ENCODE measurements at regions not wholly inside any gene's neighbourhood (a gene's known extent, or its start where the extent isn't known, plus 50 kb on each side); places are given as distances from the start of the nearest gene placed in this dataset.

DNA sequence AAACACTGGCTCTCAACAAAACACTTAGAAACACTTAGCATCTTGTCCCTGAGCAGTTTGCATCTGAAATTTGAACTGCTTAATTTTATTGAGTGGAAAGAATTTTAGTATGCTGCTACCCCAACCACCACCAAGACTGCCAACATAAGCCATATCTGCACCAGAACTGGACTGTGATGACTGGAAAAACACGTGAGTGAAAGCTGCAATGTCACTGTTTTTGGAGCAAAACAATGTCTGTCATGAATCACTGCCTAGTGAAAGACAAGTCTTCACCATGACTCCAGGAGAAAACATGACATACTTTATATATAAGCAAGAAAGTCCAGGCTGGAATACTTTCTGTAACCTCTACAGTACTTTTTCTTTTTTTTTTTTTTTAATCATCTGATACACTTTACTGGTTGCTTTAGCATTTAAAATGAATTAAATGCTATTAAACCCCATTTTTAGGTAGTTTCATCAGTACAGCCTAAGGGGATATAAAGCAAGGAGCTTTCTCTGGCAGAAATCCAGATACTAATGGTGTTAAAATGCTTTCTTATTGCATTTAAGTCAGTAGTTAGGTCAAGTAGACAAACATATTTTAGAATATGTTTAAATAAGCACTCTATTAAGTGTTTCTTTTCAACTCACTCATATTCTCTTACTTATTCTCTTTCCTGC lies 2129.4 kb upstream of the PIK3C3 start:
- DNase-seq: no peak

DNA sequence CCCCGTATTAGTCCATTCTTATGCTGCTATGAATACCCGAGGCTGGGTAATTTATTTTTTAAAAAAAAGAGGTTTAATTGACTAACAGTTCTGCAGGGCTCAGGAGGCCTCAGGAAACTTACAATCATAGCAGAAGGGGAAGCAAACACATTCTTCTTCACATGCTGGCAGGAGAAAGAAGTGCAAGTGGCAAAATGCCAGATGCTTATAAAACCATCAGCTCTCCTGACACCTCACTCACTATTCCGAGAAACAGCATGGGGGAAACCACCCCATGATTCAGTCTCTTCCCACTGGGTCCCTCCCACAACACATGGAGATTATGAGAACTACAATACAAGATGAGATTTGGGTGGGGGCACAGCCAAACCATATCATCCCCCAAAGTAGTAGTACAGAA lies 2148.5 kb upstream of the PIK3C3 start:
- no peak for DNase-seq

DNA sequence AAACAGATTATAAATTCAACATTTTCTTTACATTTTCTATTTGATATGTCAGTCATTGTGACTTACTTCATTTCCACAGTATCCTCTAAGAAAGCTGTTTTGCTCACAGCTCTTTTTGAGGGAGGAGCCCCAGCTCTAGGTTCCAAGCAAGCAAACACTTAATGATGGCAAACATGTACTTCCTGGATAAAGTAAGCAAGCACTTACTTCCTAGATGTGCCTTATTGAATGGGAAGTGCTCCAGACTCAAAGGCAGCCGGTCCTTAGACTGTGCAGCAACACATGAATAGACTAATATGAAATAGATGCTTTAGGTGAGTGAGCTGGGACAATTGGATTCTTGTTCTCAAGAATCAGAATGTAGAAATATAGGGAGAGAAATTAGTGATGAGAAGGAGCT lies 2149.8 kb upstream of the PIK3C3 start:
- DNase-seq: no peak

DNA sequence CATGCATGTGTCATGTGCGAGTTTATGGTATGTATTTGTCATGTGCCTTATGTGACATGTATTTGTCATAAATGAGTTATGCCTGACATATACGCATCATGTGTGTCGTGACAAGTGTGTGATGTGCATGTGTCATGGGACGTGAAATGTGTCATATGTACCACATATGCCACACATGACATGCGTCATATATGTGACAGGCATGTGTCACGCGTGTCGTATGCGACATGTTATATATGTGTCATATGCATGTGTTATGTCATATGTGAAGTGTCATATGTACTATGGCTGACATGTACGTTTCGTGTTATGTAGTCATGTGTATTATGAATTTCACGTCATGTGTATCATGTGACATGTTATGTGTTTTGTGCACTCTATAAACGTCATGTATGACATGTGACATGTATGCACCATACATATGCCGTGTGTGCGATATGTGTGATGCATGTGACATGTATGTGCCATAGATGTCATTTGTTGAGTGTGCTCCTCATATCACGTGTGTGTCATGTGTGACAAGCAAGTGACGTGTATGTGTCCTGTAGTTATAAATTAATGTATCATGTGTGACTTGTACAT lies 2152.3 kb upstream of the PIK3C3 start:
- DNase-seq: no peak

DNA sequence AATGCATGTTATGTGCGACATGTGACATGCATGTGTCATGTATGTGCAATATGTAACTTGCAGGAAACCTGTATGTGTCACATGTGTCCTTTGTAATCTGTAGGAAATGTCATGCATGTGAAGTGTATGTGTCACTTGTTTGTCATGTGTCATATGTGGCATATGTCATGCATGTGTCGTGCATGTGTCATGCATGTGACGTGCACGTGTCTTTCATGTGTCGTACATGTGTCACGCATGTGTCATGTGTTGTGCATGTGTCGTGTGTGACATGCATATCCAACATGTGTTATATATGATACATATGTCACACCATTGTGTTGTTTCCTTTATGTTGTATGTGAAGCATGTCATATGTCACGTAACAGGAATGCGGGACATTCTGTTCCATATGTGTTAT lies 2153.2 kb upstream of the PIK3C3 start:
- no peak for DNase-seq

DNA sequence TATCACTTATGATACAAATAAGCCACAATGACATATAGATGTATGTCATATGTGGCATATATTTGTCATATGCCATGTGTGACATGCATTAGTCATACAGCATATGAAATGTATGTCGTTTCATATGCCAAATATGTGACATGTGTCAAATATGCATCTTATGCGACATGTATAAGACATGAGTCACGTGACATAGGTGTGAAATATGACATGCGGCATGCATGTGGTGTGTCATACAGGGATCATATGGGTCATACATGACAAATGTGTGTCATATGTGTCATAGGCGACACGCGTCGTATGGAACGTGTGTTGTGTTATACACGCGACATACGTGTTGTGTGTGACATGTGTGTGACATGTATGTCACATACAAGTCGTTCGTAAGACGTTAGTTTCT lies 2154.0 kb upstream of the PIK3C3 start:
- DNase-seq: no peak

DNA sequence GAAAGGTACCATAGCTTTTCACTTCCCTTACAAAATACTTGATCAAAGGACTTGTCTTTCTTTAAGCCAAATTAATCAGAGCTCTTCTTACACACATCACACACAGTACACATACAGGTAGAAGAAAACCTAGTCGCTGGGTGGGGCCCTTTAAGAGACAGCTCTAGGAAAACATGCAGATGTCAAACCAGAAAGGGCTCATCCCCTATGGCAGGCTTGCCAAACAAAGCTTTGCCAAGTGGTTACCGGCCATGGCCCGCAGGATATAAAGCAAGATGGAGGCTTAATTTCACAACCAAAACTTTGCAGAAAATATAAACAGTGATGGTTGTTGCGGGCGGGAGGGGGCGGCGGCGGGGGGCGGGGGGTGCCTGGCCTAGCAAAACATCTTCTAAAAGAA lies 2156.0 kb upstream of the PIK3C3 start:
- DNase-seq: no peak

DNA sequence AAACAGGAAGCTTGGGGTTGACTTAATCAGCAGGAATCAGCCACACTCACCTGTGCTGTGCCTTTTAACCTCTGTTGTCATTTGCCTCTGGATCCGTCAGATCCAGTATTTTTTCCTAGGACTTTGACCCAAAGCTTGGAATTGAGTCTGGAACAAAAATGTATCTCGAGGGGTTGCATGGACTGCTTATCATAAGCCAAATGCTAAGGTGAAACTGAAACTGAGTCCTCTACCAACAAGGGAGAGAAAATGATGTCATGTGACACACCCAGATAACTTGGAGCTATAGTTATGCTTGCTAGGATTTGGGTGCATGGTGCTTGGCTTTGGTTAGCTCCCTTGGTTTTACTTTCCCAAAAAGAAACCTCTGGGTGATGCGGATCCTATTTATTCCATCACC lies 2158.6 kb upstream of the PIK3C3 start:
- no peak for DNase-seq

DNA sequence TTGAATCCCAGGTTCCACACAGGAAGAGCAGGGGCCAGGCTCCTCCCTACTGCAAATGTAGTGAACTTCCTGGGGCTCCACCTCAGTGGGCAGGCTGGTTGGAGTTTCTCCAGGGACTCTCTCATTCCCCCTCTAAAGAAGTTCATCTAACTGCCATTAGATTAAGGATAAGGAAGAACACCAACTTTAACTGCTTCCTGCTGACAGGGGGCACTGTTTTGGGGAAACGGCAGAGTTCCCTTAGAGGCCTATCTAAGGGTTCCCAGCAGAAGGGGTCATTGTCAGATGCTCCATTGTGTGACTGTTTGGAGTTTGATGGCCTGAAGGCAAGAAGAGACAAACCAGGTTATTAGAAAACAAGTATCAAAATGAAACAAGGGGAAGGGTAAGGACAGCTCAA lies 2159.7 kb upstream of the PIK3C3 start:
- no peak for DNase-seq

DNA sequence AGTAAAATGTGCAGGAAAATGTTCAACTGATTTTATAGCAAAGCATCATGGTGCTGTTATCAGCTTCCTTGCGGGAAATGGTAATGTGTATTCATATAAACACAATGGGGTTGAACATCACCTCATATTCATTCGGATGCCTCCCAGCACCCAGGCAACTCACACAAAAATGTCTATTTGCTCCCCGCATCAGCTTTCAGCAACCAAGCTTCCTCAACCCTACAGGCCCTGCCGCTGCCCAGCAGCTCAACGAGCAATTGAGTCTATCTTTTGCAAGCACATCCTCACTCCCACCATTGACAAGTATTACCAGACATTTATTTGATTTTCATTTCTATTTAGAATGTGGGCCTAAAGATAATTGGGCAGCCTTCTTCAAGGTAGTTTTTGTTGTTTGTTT lies 2161.4 kb upstream of the PIK3C3 start:
- no peak for DNase-seq

DNA sequence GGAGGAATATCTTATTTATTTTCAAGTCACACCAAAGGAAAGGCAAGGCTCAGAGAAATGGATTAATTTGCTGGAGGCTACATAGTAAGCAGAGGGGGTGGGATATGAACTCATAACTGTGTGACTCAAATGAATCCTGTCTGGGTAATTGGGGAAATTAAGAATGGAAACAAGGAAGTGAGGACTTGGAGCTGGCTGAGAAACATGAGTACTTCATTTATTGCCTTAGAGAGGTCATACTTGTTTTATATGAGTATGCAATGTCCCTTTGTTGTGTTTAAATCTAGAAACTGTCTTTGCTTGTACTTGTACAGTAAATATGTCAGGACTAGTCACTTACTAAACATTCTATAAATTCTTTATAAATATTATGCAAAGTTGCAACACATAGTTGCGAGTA lies 2166.7 kb upstream of the PIK3C3 start:
- no peak for DNase-seq

DNA sequence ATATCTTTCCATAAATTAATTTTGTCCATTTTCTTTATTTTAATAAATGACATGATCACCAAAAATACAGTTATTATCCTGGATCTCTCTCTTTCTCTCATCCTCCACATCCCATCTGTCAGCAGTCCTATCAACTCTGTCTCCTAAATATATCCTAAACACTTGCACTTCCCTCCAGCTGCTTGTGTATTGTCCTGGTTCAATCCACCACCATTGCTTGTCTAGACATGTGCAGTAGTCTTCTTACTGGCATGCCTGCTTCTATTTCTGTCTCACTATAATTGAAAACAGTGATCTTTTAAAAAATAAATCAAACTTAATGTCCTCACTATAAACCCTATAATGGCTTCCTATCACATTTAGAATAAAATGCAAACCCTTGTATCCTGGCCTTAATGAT lies 2168.6 kb upstream of the PIK3C3 start:
- DNase-seq: no peak

DNA sequence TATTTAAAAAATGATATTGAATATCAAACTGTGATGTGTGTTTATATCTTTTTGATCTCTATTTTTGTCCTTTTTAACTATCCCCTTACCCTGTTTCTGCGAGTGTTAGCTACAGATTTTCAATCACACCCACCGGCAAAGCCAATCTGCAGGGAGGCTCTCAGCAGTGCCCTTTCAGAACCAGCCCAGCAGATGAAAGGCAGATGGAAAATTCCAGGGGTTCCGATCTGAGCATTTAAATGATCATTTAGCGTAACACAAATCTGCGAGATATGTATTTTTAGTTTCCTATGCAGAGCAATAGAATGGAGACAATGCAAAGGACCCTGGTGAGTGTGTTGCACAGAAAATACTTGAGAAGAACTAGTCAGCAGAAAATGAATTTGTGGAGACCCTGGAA lies 2170.5 kb upstream of the PIK3C3 start:
- DNase-seq: no peak

DNA sequence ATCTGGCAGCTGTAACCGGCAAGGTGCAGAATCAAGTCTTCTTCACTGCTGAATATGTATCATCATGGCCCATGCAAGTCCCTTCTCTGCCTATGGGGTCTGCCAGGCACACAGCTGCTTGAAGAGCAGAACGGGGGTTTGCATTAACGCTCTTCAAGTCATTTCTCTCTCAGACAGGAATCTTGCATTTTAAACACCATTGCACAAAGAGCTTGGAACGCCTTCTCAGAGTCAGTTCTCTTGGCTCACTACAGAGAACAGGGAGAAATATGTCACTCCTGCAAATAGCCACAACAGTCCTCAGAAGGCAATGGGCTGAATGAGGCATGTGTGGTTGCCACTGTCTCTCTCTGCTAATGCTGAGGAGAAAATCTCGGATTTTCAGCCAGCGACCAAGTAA lies 2173.5 kb upstream of the PIK3C3 start:
- DNase-seq: no peak

DNA sequence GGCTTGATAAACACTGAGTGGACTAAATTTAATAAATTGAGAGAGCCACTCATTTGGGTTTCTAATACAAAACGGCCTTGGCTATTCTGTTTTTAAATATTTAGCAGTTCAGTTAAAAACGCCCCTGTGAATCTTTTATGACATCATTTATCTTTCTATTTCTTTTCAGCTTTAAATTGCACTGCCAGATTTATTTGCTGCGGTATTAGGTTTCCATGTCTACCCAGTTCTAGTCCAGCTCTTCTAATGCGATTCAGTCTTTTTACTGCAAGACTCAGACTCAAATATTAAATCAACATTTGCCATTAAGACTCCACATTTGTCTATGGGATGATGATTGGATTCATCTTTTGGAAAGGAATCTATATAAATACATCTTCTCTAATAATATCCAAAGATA lies 2174.3 kb upstream of the PIK3C3 start:
- no peak for DNase-seq

DNA sequence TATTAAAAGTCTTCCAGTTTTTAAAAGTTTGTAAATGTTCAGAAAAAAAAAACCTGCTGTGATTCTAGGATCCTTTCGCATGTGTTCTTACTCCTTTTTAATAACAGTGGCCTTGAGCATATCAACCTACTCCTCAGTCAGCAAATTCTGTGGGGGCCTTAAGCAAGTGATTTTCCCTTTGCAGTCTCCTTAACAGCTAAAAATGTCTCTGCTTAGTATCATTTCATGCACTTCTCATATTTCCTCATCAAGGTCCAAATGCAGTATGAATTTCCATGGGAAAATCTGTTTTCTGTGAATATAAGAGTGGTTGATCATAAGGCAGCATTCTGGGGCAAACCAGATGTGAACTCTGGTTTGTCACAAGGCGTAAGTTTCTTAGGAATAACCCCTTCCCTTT lies 2175.1 kb upstream of the PIK3C3 start:
- no peak for DNase-seq

DNA sequence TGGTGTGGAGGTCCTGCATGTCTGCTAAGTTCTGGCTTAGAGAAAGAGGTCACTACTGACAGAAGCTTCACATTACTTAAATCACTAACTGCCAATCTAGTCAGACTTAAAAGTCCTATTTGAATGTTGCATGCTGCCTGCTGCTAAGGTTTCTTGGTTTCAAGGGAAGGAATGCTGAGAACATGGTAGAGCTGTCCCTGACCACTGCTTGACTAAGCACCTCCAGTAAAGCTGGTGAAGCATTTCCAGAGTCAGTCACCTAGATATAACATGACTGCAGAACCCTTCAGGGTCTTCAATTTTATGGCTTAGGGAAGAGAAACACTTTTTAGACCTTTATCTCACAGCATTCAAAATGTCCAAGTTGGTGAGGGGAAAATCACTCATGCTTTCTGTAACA lies 2178.3 kb upstream of the PIK3C3 start:
- DNase-seq: no peak

DNA sequence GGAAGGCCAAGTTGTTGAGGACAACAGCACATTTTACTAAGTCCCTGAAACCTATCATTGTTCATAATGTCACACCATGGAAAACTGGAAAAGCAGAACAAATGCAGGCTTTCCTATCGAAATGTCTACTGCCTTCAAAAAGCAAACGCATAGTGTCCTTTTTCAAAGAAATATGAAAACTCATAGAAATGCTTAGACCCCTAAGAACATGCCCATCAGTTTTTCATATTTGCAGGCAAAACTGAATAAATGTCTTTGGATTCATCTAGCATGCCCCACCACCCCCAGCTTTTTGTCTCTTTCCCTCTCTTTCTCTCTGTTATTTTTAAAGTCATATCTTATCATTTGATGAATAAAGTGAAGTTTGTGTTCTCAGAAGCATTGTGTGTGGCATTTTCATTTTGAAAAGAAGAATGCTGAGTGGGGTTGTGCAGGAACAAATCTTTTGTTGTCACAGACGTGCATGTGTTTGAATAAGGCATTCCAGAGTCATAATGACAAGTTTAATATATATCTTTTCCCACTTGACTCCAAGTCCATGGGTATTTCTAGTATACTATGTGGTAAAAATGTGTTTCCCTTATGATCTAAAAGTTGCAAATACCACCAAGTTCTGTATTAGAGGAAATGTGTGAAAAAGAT lies 2180.0 kb upstream of the PIK3C3 start:
- DNase-seq: no peak

DNA sequence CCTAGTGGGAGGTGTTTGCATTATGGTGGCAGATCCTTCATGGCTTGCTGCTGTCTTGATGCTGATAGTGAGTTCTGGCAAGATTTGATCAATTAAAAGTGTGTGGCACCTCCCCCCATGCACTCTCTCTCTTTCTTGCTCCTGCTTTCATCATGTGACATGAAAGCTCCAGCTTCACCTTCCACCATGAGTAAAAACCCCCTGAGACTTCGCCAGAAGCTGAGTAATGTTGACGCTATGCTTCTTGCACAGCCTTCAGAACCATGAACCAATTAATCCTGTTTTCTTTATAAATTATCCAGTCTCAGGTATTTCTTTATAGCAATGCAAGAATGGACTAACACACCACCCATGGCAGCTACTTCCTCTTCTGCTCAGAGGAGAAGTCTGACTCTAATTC lies 2181.4 kb upstream of the PIK3C3 start:
- no peak for DNase-seq

DNA sequence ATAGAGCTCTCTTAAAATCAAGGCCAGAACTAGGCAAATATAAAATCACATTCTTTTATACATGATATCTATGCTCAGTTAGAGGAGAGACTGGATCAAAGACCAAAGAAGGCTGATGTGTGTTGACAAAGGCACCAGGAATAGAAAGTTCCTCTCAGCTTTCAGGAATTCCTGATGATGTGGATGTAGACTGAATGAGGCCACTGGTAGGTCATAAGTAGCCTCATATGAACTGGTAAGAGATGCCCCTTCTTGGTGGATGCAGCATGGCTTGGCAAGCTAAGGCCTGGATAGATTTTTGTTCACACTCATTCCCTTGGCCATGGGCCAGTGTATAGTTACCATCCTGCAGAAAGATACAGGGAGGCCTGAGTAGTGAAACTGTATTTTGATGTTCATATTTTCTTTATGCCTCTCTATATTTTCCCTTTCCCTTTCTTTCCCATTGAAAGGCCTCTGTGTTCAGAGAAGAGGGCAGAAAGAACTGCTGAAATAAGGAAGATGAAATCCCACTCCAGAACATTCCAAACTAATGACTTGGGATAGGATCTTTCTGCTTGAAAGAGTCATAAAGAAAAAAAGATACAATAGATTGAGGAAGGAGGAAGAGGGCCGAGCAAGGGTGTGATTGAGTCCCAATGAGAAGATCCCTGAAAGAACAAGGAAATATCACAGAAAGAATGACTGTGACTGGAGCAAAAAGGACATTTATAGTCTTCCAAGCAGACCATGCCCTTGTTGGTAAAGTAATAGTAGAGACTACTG lies 2182.7 kb upstream of the PIK3C3 start:
- DNase-seq: no peak

DNA sequence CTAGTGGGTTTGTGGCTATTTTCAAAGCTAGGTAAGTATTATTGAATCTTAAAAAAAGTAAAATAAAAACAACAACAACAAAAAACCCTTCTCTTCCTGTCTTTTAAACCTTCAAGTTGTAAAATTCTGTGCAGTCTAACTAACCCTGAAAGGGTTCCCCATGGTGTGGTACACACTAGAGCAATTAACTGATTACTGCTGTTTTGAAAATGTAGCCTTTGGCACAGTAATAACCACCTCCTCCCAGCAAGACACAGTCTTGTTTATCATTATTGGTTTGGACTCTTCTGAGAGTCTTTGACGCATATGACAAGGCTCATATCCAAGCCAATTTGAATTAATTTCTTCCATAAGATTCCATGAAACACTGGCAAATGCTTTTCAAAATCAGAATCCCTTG lies 2184.6 kb upstream of the PIK3C3 start:
- no peak for DNase-seq

DNA sequence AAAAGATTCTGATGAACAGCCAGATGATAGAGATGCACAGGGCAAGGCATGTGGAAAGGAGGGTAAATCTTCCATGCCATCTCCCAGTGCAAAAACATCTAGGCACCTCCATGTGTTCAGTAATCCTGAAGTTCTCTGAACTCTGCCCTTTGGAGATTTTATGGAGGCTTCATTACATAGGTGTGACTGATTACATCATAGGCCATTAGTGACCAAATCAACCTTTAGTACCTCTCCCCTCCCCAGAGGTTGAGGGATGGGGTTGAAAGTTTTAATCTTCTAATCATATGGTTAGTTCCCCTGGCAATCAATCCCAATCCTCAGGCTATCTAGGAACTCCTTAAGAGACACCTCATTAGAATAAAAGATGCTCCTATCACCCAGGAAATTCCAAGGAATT lies 2190.2 kb upstream of the PIK3C3 start:
- DNase-seq: no peak

DNA sequence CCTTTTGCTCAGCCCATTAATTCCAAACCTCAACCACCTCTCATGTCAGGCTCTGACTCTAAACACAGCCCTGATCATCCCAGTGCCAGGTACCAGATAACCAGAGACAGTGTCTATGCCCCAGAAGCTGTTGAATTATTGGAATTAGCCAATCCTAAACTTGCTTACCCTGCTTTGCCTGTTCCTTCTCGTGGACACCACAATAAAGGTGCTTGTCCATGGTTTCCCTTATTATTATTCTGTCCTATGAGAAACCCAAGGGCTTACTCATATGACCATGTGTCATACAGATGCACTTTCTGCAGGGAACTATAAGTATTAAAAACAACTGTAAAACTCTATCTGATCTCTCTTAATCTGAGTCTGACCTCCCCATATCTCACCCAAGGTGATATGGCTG lies 2193.8 kb upstream of the PIK3C3 start:
- DNase-seq: no peak

DNA sequence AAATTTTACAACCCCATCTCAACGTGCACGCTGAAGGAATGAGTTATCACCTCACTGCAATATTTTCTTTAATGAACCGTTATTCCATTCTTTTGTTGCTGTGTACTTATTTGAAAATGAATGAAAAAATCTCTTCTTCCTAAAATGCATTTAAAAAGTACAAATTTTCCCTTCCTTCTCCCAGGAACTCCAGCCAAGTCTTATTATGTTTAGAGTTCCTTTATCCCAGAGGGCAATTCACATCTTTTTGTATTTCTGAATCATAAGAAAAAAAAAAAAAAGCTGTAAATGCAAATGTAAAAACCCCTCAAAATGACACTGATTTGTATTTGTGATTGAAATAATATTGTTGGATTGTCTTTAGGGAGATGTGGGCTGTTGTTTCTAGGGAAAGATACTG lies 2194.3 kb upstream of the CELF4 start:
- no peak for DNase-seq
